Neural progenitor cell (in vitro differentiated cells): ENCODE measurements at regions not wholly inside any gene's neighbourhood (a gene's known extent, or its start where the extent isn't known, plus 50 kb on each side); places are given as distances from the start of the nearest gene placed in this dataset.

Source experiments
- DNase-seq: peaks from one replicate; pipeline ENCODE4 v3.0.0-alpha.2; 2016; ENCODE audit warnings: low spot score
- H2AFZ ChIP-seq: fragments of 200-600 bp; sonication (generic); replicated peaks from 2 replicates; pipeline ENCODE4 v1.6.1; 2016; ENCODE audit warnings: antibody characterized with exemption
- H3F3A ChIP-seq: fragments of 200-600 bp; sonication (generic); 2 replicates; pipeline ENCODE4 v1.6.1; 2016; ENCODE audit warnings: antibody characterized with exemption, low read depth
- H3K27ac ChIP-seq: fragments of 200-600 bp; sonication (generic); 2 replicates; pipeline ENCODE4 v1.5.1; 2016; ENCODE audit warnings: mild to moderate bottlenecking
- H3K27me3 ChIP-seq: fragments of 200-600 bp; sonication (generic); 2 replicates; pipeline ENCODE4 v1.6.1; 2016; ENCODE audit warnings: mild to moderate bottlenecking, moderate library complexity
- H3K36me3 ChIP-seq: fragments of 200-600 bp; sonication (generic); 2 replicates; pipeline ENCODE4 v1.5.1; 2016
- H3K4me1 ChIP-seq: fragments of 200-600 bp; sonication (generic); 2 replicates; pipeline ENCODE4 v1.6.1; 2016; ENCODE audit warnings: mixed run types
- H3K4me2 ChIP-seq: fragments of 200-600 bp; sonication (generic); 2 replicates; pipeline ENCODE4 v1.6.1; 2016
- H3K4me3 ChIP-seq: fragments of 200-600 bp; sonication (generic); 2 replicates; pipeline ENCODE4 v1.5.1; 2016
- H3K79me2 ChIP-seq: fragments of 200-600 bp; sonication (generic); 2 replicates; pipeline ENCODE4 v1.6.1; 2016; ENCODE audit warnings: low read depth
- H3K9ac ChIP-seq: fragments of 200-600 bp; sonication (generic); 2 replicates; pipeline ENCODE4 v1.6.1; 2016
- H3K9me3 ChIP-seq: fragments of 200-600 bp; sonication (generic); 2 replicates; pipeline ENCODE4 v1.5.1; 2016; ENCODE audit warnings: low read depth
- H4K20me1 ChIP-seq: fragments of 200-600 bp; sonication (generic); 2 replicates; pipeline ENCODE4 v1.6.1; 2016; ENCODE audit warnings: low read depth
- H3K27ac Mint-ChIP-seq: 3 replicates; pipeline ENCODE4 v1.8.0; 2021; ENCODE audit warnings: mixed read lengths
- H3K27me3 Mint-ChIP-seq: 2 replicates; pipeline ENCODE4 v1.8.0; 2022; ENCODE audit warnings: low read depth, mild to moderate bottlenecking, inconsistent platforms, moderate library complexity, mixed read lengths; ENCODE audit not compliant: insufficient read depth
- H3K36me3 Mint-ChIP-seq: 3 replicates; pipeline ENCODE4 v1.8.0; 2021; ENCODE audit warnings: mixed read lengths
- H3K4me1 Mint-ChIP-seq: 3 replicates; pipeline ENCODE4 v1.8.0; 2021; ENCODE audit warnings: mixed read lengths
- H3K4me3 Mint-ChIP-seq: 3 replicates; pipeline ENCODE4 v1.8.0; 2021; ENCODE audit warnings: mild to moderate bottlenecking, moderate library complexity, mixed read lengths
- H3K9me3 Mint-ChIP-seq: 3 replicates; pipeline ENCODE4 v1.8.0; 2020; ENCODE audit warnings: mixed read lengths
- CTCF ChIP-seq: fragments of 200-600 bp; sonication (generic); IDR thresholded peaks from 2 replicates; pipeline ENCODE4 v1.5.1; 2017; ENCODE audit warnings: antibody characterized with exemption, mild to moderate bottlenecking
- EZH2 ChIP-seq: fragments of 200-600 bp; sonication (generic); IDR thresholded peaks from 2 replicates; pipeline ENCODE4 v1.6.1; 2017; ENCODE audit warnings: antibody characterized with exemption, mild to moderate bottlenecking, moderate library complexity
- EZH2phosphoT487 ChIP-seq: fragments of 200-600 bp; sonication (generic); IDR thresholded peaks from 2 replicates; pipeline ENCODE4 v1.6.1; 2017; ENCODE audit warnings: antibody characterized with exemption

DNA sequence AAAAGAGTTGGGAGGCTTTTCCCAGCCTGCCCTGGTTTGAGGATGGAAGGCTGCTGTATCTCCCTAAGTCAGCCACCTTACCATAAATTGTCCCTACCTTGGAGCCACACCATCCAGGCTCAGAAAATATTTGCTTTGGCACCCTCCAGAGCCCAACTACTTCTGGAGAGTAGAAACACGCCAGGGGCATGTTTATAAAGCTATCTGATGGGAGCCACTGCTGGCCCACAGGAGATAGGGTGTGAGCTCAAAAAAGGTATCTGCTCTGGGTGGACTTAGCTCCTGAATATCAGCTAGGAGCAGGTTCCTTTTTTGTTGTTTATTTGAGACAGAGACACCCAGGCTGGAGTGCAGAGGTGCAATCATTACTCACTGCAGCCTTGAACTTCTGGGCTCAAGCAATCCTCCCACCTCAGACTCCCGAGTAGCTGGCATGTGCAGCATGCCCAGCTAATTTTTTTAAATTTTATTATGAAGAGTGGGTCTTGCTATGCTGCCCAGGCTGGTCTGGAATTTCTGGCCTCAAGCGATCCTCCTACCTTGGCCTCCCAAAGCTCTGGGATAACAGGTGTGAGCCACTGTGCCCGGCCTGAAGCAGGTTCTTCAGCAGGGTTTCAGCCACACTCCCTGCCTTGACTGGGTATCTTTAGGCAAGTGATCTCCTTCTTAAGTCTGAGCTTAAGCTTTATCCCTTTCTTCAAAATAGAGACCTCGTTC, 147.1 kb downstream of the SALL1 start:
- Mint-ChIP-seq H3K4me3 (no peak overlapping the region), H3K27ac (no peak overlapping the region), H3K4me1 (no peaks in the 10 kb centered on the region), H3K27me3 (peaks cover 2% of the 10 kb centered on the region), H3K9me3 (peaks cover 15% of the 10 kb centered on the region), H3K36me3 (no peaks in the 10 kb centered on the region)
- H3K36me3 ChIP-seq: no peaks in the 10 kb centered on the region
- H3K27me3 ChIP-seq: no peaks in the 10 kb centered on the region
- no peak overlapping the region for H3K4me3 ChIP-seq
- H3K9ac ChIP-seq: no peak overlapping the region
- H3K9me3 ChIP-seq: no peaks in the 10 kb centered on the region
- H2AFZ ChIP-seq: no peak overlapping the region
- no peaks in the 10 kb centered on the region for H3K4me1 ChIP-seq
- no peaks in the 10 kb centered on the region for H3K79me2 ChIP-seq
- no peak overlapping the region for H3K27ac ChIP-seq
- no peaks in the 10 kb centered on the region for H4K20me1 ChIP-seq
- TF ChIP-seq CTCF (no peak), EZH2 (no peak), EZH2phosphoT487 (no peak)
- no peak overlapping the region for H3K4me2 ChIP-seq
- no peaks in the 10 kb centered on the region for H3F3A ChIP-seq
- DNase-seq: no peak

GRCh38 chr16:51002881-51003490, 148.1 kb downstream of the SALL1 start:
- Histone ChIP-seq H4K20me1 (no peaks in the 10 kb centered on the region), H3K4me2 (no peak overlapping the region), H3K9me3 (no peaks in the 10 kb centered on the region), H3K9ac (no peak overlapping the region), H3K27me3 (no peaks in the 10 kb centered on the region), H3K79me2 (no peaks in the 10 kb centered on the region), H3K4me1 (no peaks in the 10 kb centered on the region), H2AFZ (no peak overlapping the region), H3K36me3 (no peaks in the 10 kb centered on the region), H3K4me3 (no peak overlapping the region), H3F3A (no peaks in the 10 kb centered on the region), H3K27ac (no peak overlapping the region)
- DNase-seq: no peak
- peaks cover 2% of the 10 kb centered on the region for H3K4me1 Mint-ChIP-seq
- no peak overlapping the region for H3K27ac Mint-ChIP-seq
- no peaks in the 10 kb centered on the region for H3K36me3 Mint-ChIP-seq
- peaks cover 10% of the 10 kb centered on the region for H3K9me3 Mint-ChIP-seq
- H3K27me3 Mint-ChIP-seq: peaks cover 2% of the 10 kb centered on the region
- no peak overlapping the region for H3K4me3 Mint-ChIP-seq
- TF ChIP-seq EZH2phosphoT487 (no peak), EZH2 (no peak), CTCF (no peak)

DNA sequence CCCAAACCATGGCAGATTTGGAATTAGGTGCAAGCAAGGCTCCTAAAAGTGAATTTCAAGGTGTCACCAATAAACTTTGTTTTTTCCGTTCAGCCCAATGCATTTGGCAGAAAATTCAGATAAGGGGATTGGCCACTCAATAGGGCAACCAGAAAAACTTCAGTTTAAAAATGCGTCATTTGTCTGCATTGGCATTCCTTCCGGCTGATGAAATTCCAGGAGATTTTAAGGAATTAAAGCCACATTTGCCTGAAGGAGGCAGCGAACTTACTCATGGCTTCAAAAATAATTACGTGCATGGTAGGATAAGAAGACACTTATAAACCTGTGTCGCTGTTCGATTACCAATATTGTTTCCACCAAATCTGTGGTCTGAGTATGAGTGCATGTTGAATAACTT, 151.9 kb downstream of the SALL1 start:
- Histone ChIP-seq H2AFZ (no peak overlapping the region), H3K4me2 (no peak overlapping the region), H3K36me3 (no peaks in the 10 kb centered on the region), H3K9me3 (no peaks in the 10 kb centered on the region), H3K4me1 (no peaks in the 10 kb centered on the region), H3K27ac (no peak overlapping the region), H4K20me1 (no peaks in the 10 kb centered on the region), H3F3A (no peaks in the 10 kb centered on the region), H3K9ac (no peak overlapping the region), H3K27me3 (no peaks in the 10 kb centered on the region), H3K4me3 (no peak overlapping the region), H3K79me2 (no peaks in the 10 kb centered on the region)
- Mint-ChIP-seq H3K27ac (no peak overlapping the region), H3K27me3 (no peaks in the 10 kb centered on the region), H3K9me3 (no peaks in the 10 kb centered on the region), H3K4me1 (peaks cover 8% of the 10 kb centered on the region), H3K36me3 (no peaks in the 10 kb centered on the region), H3K4me3 (no peak overlapping the region)
- no peak for TF ChIP-seq EZH2
- no peak for TF ChIP-seq EZH2phosphoT487
- no peak for TF ChIP-seq CTCF
- DNase-seq: peak; percentile 11
